ENCODE measurements at regions not wholly inside any gene's neighbourhood (a gene's known extent, or its start where the extent isn't known, plus 50 kb on each side); places are given as distances from the start of the nearest gene placed in this dataset.

GRCh38 chrX:112545051-112545450 is 134.7 kb downstream of the LHFPL1 start:
- Histone ChIP-seq H3K9ac (ENCODE audit: low read length) (no peak overlapping the region), H3K4me3 (ENCODE audit: low read depth, low read length, poor library complexity, severe bottlenecking) (no peak overlapping the region), H2AFZ (ENCODE audit: low read length) (no peak overlapping the region), H3K9me2 (ENCODE audit: low read depth, low read length) (no peaks in the 10 kb centered on the region), H3K27ac (ENCODE audit: low read depth, low read length, poor library complexity, severe bottlenecking) (no peak overlapping the region), H3K79me2 (ENCODE audit: insufficient read depth, low read length) (no peaks in the 10 kb centered on the region), H4K20me1 (ENCODE audit: insufficient read depth, low read length) (no peaks in the 10 kb centered on the region), H3K36me3 (ENCODE audit: insufficient read depth, low read length) (no peaks in the 10 kb centered on the region), H3K9me3 (ENCODE audit: low read length) (no peaks in the 10 kb centered on the region), H3K4me2 (ENCODE audit: low read length) (no peak overlapping the region), H3K27me3 (ENCODE audit: insufficient read depth, low read length) (no peaks in the 10 kb centered on the region), H3K4me1 (ENCODE audit: insufficient read depth, low read length, severe bottlenecking) (no peaks in the 10 kb centered on the region), H3F3A (ENCODE audit: insufficient read depth, low read length) (no peaks in the 10 kb centered on the region)
- TF ChIP-seq CTCF (IDR thresholded peaks at IDR 0.05; ENCODE audit: low read length) = no peak
- no peak for TF ChIP-seq EZH2 (IDR thresholded peaks at IDR 0.05; ENCODE audit: borderline replicate concordance, low read length)

- no peaks in the 10 kb centered on the region for H3F3A ChIP-seq (ENCODE audit: insufficient read depth, low read length)
- H3K36me3 ChIP-seq (ENCODE audit: insufficient read depth, low read length) = no peaks in the 10 kb centered on the region
- H2AFZ ChIP-seq (ENCODE audit: low read length) = no peak overlapping the region
- H3K27ac ChIP-seq (ENCODE audit: low read depth, low read length, poor library complexity, severe bottlenecking) = no peak overlapping the region
- H3K9me3 ChIP-seq (ENCODE audit: low read length) = no peaks in the 10 kb centered on the region
- H3K27me3 ChIP-seq (ENCODE audit: insufficient read depth, low read length) = no peaks in the 10 kb centered on the region
- H4K20me1 ChIP-seq (ENCODE audit: insufficient read depth, low read length) = no peaks in the 10 kb centered on the region
- H3K9me2 ChIP-seq (ENCODE audit: low read depth, low read length) = no peaks in the 10 kb centered on the region
- H3K4me2 ChIP-seq (ENCODE audit: low read length) = no peak overlapping the region
- no peaks in the 10 kb centered on the region for H3K79me2 ChIP-seq (ENCODE audit: insufficient read depth, low read length)
- no peak overlapping the region for H3K9ac ChIP-seq (ENCODE audit: low read length)
- TF ChIP-seq CTCF (IDR thresholded peaks at IDR 0.05; ENCODE audit: low read length) = no peak
- H3K4me1 ChIP-seq (ENCODE audit: insufficient read depth, low read length, severe bottlenecking) = no peaks in the 10 kb centered on the region
- H3K4me3 ChIP-seq (ENCODE audit: low read depth, low read length, poor library complexity, severe bottlenecking) = no peak overlapping the region
Observed at GRCh38 chrX:112536544-112536943, 143.2 kb downstream of the LHFPL1 start.

- H3K9ac ChIP-seq (ENCODE audit: low read length) = no peak overlapping the region
- H3K27ac ChIP-seq (ENCODE audit: low read depth, low read length, poor library complexity, severe bottlenecking) = no peak overlapping the region
- no peaks in the 10 kb centered on the region for H3K79me2 ChIP-seq (ENCODE audit: insufficient read depth, low read length)
- no peak for TF ChIP-seq EZH2 (IDR thresholded peaks at IDR 0.05; ENCODE audit: borderline replicate concordance, low read length)
- TF ChIP-seq CTCF (IDR thresholded peaks at IDR 0.05; ENCODE audit: low read length) = no peak
- H3K4me3 ChIP-seq (ENCODE audit: low read depth, low read length, poor library complexity, severe bottlenecking) = no peak overlapping the region
- H3K9me2 ChIP-seq (ENCODE audit: low read depth, low read length) = no peaks in the 10 kb centered on the region
- H3K27me3 ChIP-seq (ENCODE audit: insufficient read depth, low read length) = no peaks in the 10 kb centered on the region
- H3K4me2 ChIP-seq (ENCODE audit: low read length) = no peak overlapping the region
- no peaks in the 10 kb centered on the region for H3F3A ChIP-seq (ENCODE audit: insufficient read depth, low read length)
- no peaks in the 10 kb centered on the region for H3K4me1 ChIP-seq (ENCODE audit: insufficient read depth, low read length, severe bottlenecking)
- no peaks in the 10 kb centered on the region for H3K36me3 ChIP-seq (ENCODE audit: insufficient read depth, low read length)
- no peak overlapping the region for H2AFZ ChIP-seq (ENCODE audit: low read length)
- no peaks in the 10 kb centered on the region for H3K9me3 ChIP-seq (ENCODE audit: low read length)
- H4K20me1 ChIP-seq (ENCODE audit: insufficient read depth, low read length) = no peaks in the 10 kb centered on the region
Observed at GRCh38 chrX:112527903-112528302, 151.8 kb downstream of the LHFPL1 start.

Measured in OCI-LY1 (cell line).